AG10803 (cell line): ENCODE measurements at regions not wholly inside any gene's neighbourhood (a gene's known extent, or its start where the extent isn't known, plus 50 kb on each side); places are given as distances from the start of the nearest gene placed in this dataset.

Experiments
- DNase-seq: peaks from one replicate; pipeline ENCODE4 v3.0.0; 2010; ENCODE audit warnings: low read depth
- H3K4me3 ChIP-seq: 2 replicates; pipeline ENCODE4 v1.5.1; 2011; ENCODE audit warnings: mild to moderate bottlenecking, low read length, control low read depth
- CTCF ChIP-seq: conservative IDR thresholded peaks from 2 replicates; pipeline ENCODE4 v1.5.1; 2011; ENCODE audit warnings: mild to moderate bottlenecking, low read length, control low read depth, inconsistent platforms

GRCh38 chr14:97544571-97544970 lies 747.4 kb downstream of the VRK1 start:
- DNase-seq = no peak
- no peak for TF ChIP-seq CTCF
- H3K4me3 ChIP-seq = no peak overlapping the region

GRCh38 chr14:97546491-97547230 lies 749.5 kb downstream of the VRK1 start:
- DNase-seq = no peak
- TF ChIP-seq CTCF = no peak
- no peak overlapping the region for H3K4me3 ChIP-seq

- no peak for TF ChIP-seq CTCF
- H3K4me3 ChIP-seq = no peak overlapping the region
- DNase-seq = no peak
Observed at GRCh38 chr14:97550463-97550862, 753.3 kb downstream of the VRK1 start.

GRCh38 chr14:97554597-97554996 lies 757.4 kb downstream of the VRK1 start:
- no peak for DNase-seq
- no peak overlapping the region for H3K4me3 ChIP-seq
- TF ChIP-seq CTCF = no peak

GRCh38 chr14:97564334-97564733 lies 767.2 kb downstream of the VRK1 start:
- H3K4me3 ChIP-seq = no peak overlapping the region
- no peak for TF ChIP-seq CTCF
- DNase-seq = no peak

GRCh38 chr14:97571201-97571600 lies 774.0 kb downstream of the VRK1 start:
- no peak for TF ChIP-seq CTCF

GRCh38 chr14:97571866-97572555 lies 774.8 kb downstream of the VRK1 start:
- no peak overlapping the region for H3K4me3 ChIP-seq
- TF ChIP-seq CTCF = no peak
- no peak for DNase-seq

More at GRCh38 chr14:97571201-97571600, 774.0 kb downstream of the VRK1 start:
- no peak for DNase-seq
- no peak overlapping the region for H3K4me3 ChIP-seq
